ENCODE measurements at regions not wholly inside any gene's neighbourhood (a gene's known extent, or its start where the extent isn't known, plus 50 kb on each side); places are given as distances from the start of the nearest gene placed in this dataset.

DNA sequence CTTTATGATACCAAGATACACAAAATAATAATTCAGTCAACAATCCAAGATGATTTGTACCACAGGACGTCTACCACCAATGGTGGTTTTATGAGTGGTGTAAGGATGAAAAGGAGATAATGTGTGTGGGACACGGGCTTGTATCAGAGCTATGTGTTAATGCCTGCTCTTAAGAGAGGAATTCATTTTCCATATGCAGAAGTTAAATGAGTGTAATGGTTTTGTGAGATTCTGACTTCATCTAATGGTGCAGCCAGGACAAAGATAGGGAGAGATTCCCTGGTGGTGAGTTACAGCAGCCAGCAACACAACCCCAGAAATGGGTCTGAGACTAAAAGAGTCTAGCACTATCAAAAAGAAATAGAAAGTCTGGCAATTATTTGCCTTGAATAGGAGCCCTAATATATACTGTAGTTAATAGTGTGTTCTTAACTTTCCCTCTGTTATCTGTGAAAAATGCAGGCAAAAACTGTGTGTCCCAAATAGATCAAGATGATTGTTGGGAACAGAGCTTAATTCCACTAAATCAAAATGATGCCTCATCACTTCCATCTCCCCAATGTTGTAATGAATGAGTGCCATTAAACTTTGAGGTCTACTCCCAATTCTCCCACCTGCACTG lies 455.0 kb upstream of the TCF4 start:
- WGBS, 3 donors = 83 to 90% (median 86%) methylated on average over 2 of the region's 2 CpGs
- Histone ChIP-seq H3K36me3 (ENCODE audit: insufficient read depth in 1 of 2, low read depth in 1 of 2) (no peaks in the 10 kb centered on the region), H3K27me3 (ENCODE audit: insufficient read depth in 3 of 3, low read length in 2 of 3) (peaks cover 0 to 2% (median 0%) of the 10 kb centered on the region in 3 donors), H3K4me3 (no peak overlapping the region), H3K27ac (no peak overlapping the region), H3K9me3 (peaks cover under 1% of the 10 kb centered on the region), H3K4me1 (no peaks in the 10 kb centered on the region)
- intact Hi-C loops (cut with DNase I) = no loop called here
- TF ChIP-seq, protein P1, sequence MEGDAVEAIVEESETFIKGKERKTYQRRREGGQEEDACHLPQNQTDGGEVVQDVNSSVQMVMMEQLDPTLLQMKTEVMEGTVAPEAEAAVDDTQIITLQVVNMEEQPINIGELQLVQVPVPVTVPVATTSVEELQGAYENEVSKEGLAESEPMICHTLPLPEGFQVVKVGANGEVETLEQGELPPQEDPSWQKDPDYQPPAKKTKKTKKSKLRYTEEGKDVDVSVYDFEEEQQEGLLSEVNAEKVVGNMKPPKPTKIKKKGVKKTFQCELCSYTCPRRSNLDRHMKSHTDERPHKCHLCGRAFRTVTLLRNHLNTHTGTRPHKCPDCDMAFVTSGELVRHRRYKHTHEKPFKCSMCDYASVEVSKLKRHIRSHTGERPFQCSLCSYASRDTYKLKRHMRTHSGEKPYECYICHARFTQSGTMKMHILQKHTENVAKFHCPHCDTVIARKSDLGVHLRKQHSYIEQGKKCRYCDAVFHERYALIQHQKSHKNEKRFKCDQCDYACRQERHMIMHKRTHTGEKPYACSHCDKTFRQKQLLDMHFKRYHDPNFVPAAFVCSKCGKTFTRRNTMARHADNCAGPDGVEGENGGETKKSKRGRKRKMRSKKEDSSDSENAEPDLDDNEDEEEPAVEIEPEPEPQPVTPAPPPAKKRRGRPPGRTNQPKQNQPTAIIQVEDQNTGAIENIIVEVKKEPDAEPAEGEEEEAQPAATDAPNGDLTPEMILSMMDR (IDR thresholded peaks at IDR 0.05) = no peak
- DNase-seq (no peak), ATAC-seq (no peak)

DNA sequence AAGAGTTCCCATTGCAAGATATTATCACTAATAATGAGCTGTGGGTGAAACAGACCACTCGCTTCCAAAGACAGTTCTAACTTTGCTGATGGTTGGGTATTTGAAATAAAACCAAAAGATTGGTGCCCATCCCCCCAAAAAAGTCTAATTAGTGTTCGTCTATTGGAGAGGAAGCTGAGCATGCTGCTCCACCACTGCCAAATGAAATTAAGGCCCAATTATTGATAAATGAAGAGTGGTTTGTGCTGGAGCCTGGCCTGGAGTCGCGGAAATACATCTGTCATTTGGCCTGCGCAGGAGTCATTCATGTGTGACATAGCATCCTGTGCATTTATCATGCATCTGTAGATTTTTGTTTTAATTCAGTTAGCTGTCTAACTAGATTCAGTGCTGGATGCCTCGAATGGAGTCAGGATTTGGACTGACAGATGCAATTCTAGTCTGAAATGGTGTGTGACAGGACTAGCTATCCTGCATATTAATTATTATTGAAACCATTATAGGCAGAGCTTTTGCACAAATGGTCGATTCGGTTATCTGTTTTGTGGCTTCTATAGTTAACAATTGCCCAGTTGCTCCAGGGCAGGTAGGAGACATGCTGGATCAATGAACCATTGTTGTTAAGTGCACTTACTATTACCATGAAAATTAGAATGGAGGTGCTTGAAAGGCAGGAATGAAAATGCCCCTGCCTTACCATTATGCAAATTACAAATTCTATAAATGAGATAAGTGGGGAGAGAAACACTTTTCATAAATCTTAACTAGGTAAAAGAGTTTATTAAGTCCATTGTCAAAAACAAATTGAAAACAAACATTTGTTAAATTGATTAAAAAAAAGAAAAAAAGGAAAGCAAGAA lies 450.4 kb upstream of the TCF4 start:
- DNase-seq (no peak), ATAC-seq (no peak)
- Histone ChIP-seq H3K4me1 (no peaks in the 10 kb centered on the region), H3K36me3 (ENCODE audit: insufficient read depth in 1 of 2, low read depth in 1 of 2) (no peaks in the 10 kb centered on the region), H3K27me3 (ENCODE audit: insufficient read depth in 3 of 3, low read length in 2 of 3) (no peaks in the 10 kb centered on the region), H3K4me3 (no peak overlapping the region), H3K9me3 (no peaks in the 10 kb centered on the region), H3K27ac (no peak overlapping the region)
- WGBS, 3 donors = 79 to 87% (median 85%) methylated on average over 8 of the region's 8 CpGs
- intact Hi-C loops (cut with DNase I) = no loop called here
- TF ChIP-seq, protein P1 (IDR thresholded peaks at IDR 0.05) = no peak

DNA sequence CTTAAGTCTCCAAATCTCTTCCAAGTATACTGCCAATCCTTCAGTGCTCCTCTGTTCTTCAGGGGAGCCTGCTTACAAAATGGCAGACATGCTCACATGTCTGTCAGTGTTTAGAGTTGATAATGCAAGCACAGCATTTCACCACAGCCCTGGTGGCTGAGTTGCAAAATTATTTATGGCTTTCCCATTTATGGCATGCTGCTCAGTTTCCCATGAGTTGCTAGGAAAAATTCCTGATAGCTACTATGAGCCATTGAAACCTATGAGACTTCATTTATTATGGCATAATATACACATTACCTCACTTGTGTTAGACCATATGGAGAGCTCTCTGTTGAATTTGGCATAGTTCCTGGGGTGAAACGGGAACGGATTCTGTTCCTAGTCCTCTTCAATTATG lies 448.7 kb upstream of the TCF4 start:
- no peaks in the 10 kb centered on the region for H3K27me3 ChIP-seq (ENCODE audit: insufficient read depth in 3 of 3, low read length in 2 of 3)
- no peak for DNase-seq
- TF ChIP-seq, protein P1 (IDR thresholded peaks at IDR 0.05) = no peak
- no peak overlapping the region for H3K4me3 ChIP-seq
- H3K27ac ChIP-seq = no peak overlapping the region
- H3K4me1 ChIP-seq = no peaks in the 10 kb centered on the region
- no peaks in the 10 kb centered on the region for H3K9me3 ChIP-seq
- no peaks in the 10 kb centered on the region for H3K36me3 ChIP-seq (ENCODE audit: insufficient read depth in 1 of 2, low read depth in 1 of 2)
- intact Hi-C loops (cut with DNase I) = no loop called here
- ATAC-seq = no peak
- 72 to 81% (median 79%) methylated on average over 2 of the region's 2 CpGs for WGBS, 3 donors

DNA sequence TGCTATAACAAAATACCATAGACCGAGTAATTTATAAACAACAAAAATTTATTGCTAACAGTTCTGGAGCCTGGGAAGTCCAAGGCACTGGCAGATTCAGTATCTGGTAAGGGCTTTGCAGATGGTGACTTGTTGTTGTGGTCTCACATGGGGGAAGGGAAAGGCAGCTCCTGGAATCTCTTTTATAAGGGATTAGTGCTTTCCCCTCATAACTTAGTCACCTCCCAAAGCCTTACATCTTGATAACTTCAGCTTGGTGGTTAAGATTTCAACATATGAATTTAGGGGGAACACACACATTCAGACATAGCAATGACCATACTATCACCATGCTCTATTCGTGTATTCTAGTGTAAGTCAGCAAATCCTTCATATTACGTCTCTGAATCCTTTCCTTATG lies 447.6 kb upstream of the TCF4 start:
- no peak overlapping the region for H3K4me3 ChIP-seq
- no peaks in the 10 kb centered on the region for H3K4me1 ChIP-seq
- no peaks in the 10 kb centered on the region for H3K36me3 ChIP-seq (ENCODE audit: insufficient read depth in 1 of 2, low read depth in 1 of 2)
- no peak overlapping the region for H3K27ac ChIP-seq
- TF ChIP-seq, protein P1 (IDR thresholded peaks at IDR 0.05) = no peak
- 90 to 98% (median 96%) methylated on average over 3 of the region's 3 CpGs for WGBS, 3 donors
- intact Hi-C loops (cut with DNase I) = no loop called here
- ATAC-seq (no peak), DNase-seq (no peak)
- no peaks in the 10 kb centered on the region for H3K9me3 ChIP-seq
- no peaks in the 10 kb centered on the region for H3K27me3 ChIP-seq (ENCODE audit: insufficient read depth in 3 of 3, low read length in 2 of 3)

Data from psoas muscle (tissue), 7 donors.